LNCaP clone FGC (cell line): ENCODE measurements at regions not wholly inside any gene's neighbourhood (a gene's known extent, or its start where the extent isn't known, plus 50 kb on each side); places are given as distances from the start of the nearest gene placed in this dataset.
A peak's percentile ranks its signal among the peaks of the same experiment; 100 is the strongest.

Source experiments
- DNase-seq: peaks from one replicate; pipeline ENCODE4 v3.0.0-alpha.2; 2011; ENCODE audit warnings: low read depth
- H3K4me3 ChIP-seq: 2 replicates; pipeline ENCODE4 v1.5.1; 2011; ENCODE audit warnings: mild to moderate bottlenecking, low read depth, low read length, control low read depth
- CTCF ChIP-seq: IDR thresholded peaks from 2 replicates; pipeline ENCODE4 v1.5.1; 2012; ENCODE audit warnings: mild to moderate bottlenecking; ENCODE audit not compliant: control insufficient read depth, insufficient read depth; ENCODE audit errors: extremely low read depth

GRCh38 chr14:76974365-76974764 lies 54.1 kb downstream of the IRF2BPL start:
- no peak overlapping the region for H3K4me3 ChIP-seq
- no peak for DNase-seq
- TF ChIP-seq CTCF, result no peak

DNA sequence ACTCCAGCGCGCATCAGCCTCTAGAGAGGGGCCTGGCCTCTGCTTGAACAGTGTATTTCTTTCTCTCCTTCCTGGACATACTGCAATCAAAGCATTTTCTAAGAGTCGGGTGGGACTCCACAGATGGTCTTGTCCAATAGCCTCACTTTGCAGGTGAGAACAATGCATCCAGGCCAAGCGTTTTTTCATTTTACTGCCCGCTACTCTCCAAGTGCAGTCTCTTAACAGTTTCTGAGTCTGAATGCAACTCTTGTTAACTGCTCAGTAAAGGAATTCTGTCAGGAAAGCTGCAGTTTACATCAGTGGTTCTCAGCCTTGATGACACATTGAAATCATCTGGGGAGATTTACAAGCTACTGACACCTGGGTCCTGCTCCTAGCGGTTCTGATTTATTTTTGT lies 57.0 kb downstream of the IRF2BPL start:
- H3K4me3 ChIP-seq, result no peak overlapping the region
- DNase-seq, result no peak
- no peak for TF ChIP-seq CTCF

GRCh38 chr14:76968621-76969063 lies 59.9 kb downstream of the IRF2BPL start:
- no peak overlapping the region for H3K4me3 ChIP-seq
- DNase-seq, result peak; percentile 50
- TF ChIP-seq CTCF, result peak; percentile 19; the same call in 1 of the 2 replicates

- TF ChIP-seq CTCF, result no peak
- DNase-seq, result no peak
- H3K4me3 ChIP-seq, result no peak overlapping the region
Observed at GRCh38 chr14:76967788-76968187, 60.7 kb downstream of the IRF2BPL start.

DNA sequence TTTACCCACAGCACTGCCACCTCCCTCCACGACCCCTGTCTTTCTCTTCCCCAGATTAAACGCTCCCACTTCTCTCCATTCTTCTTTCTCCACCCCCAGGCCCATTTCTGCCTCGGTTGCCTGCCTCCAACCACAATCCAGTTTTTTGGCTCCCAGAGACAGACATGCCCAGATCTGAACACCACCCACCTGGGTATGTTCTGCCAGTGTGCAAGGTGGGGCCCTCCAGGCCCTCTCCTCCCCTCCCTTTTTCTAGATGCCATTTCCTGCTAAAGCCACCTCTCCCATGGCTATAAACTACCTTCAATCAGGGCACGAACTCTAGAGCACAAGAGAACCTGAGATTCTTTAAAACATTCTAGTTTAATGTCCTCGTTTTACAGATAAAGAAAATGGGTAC lies 63.3 kb downstream of the IRF2BPL start:
- DNase-seq, result no peak
- no peak overlapping the region for H3K4me3 ChIP-seq
- no peak for TF ChIP-seq CTCF

DNA sequence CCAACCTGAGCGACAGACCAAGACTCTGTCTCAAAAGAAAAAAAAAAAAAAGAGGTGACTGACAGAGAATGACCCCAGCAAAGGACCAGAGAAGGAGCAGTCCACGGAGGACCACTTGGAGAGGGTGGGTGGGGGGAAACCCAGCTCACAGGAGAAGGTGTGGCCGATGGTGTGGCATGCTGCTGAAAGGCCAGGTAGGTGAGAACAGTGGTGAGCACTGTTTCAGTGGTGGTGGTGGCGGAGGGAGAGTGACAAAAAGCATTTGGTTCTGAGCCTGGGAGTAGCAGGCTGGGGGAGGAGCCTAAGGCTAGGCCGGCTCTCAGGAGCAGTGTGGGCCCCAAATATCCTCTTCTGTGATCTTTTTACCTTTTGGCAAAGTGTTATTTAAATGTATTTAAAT lies 63.8 kb downstream of the IRF2BPL start:
- no peak overlapping the region for H3K4me3 ChIP-seq
- TF ChIP-seq CTCF, result no peak
- no peak for DNase-seq

DNA sequence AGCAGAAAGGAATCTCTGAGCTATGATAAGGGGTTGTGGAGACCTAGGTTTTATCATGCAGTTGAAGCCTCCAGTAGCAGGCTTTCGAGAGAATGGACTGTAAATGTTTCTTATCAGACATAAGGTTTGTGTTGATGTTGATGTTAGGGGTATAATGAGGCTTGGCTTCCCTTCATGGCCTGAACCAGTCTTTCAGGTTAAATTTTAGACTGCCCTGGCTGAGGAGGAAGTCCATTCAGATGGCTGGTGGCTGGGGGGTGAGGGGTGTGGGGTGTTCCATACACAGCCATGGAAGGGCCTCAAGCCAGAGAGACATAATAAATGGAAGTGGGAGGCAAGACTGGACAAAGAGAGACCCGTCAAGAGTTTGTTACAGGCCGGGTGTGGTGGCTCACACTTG lies 65.1 kb downstream of the IRF2BPL start:
- no peak for TF ChIP-seq CTCF
- no peak for DNase-seq
- no peak overlapping the region for H3K4me3 ChIP-seq
